Trophoblast cell (in vitro differentiated cells and primary cell): ENCODE measurements at regions not wholly inside any gene's neighbourhood (a gene's known extent, or its start where the extent isn't known, plus 50 kb on each side); places are given as distances from the start of the nearest gene placed in this dataset.

Experiments used
- DNase-seq, 2 donors: peaks; one replicate each; pipeline ENCODE4 v3.0.0-alpha.2; 2016
- H2AFZ ChIP-seq: 2 replicates; pipeline ENCODE4 v1.6.1; 2013; ENCODE audit warnings: low read length, moderate library complexity, mild to moderate bottlenecking; ENCODE audit not compliant: insufficient read depth, poor library complexity
- H2AK5ac ChIP-seq: 2 replicates; pipeline ENCODE4 v1.6.1; 2013; ENCODE audit warnings: mild to moderate bottlenecking, low read length
- H2BK120ac ChIP-seq: 2 replicates; pipeline ENCODE4 v1.6.1; 2013; ENCODE audit warnings: low read length, mild to moderate bottlenecking, moderate library complexity; ENCODE audit not compliant: insufficient read depth, poor library complexity
- H2BK12ac ChIP-seq: 2 replicates; pipeline ENCODE4 v1.6.1; 2013; ENCODE audit warnings: mild to moderate bottlenecking, low read length, moderate library complexity
- H2BK5ac ChIP-seq: 2 replicates; pipeline ENCODE4 v1.6.1; 2013; ENCODE audit warnings: low read length, low read depth, moderate library complexity, mild to moderate bottlenecking; ENCODE audit not compliant: poor library complexity
- H3K14ac ChIP-seq: 2 replicates; pipeline ENCODE4 v1.6.1; 2013; ENCODE audit warnings: mild to moderate bottlenecking, low read length
- H3K18ac ChIP-seq: 2 replicates; pipeline ENCODE4 v1.6.1; 2013; ENCODE audit warnings: mild to moderate bottlenecking, low read length
- H3K23ac ChIP-seq: 2 replicates; pipeline ENCODE4 v1.6.1; 2013; ENCODE audit warnings: low read length
- H3K27ac ChIP-seq: 2 replicates; pipeline ENCODE4 v1.5.1; 2013; ENCODE audit warnings: low read depth, mild to moderate bottlenecking, inconsistent platforms, low read length, moderate library complexity
- H3K27me3 ChIP-seq: 2 replicates; pipeline ENCODE4 v1.6.1; 2013; ENCODE audit warnings: inconsistent platforms, mild to moderate bottlenecking, low read length, moderate library complexity; ENCODE audit not compliant: insufficient read depth
- H3K36me3 ChIP-seq, 2 experiments: 1 replicate in 1 of 2; 2 replicates in 1 of 2; pipeline ENCODE4 v1.6.1; 2013; ENCODE audit warnings: low read length in 2 of 2, mild to moderate bottlenecking in 2 of 2, moderate library complexity in 1 of 2; ENCODE audit not compliant: insufficient read depth in 2 of 2, control insufficient read depth in 1 of 2
- H3K4ac ChIP-seq: 2 replicates; pipeline ENCODE4 v1.6.1; 2013; ENCODE audit warnings: low read depth, mild to moderate bottlenecking, low read length, moderate library complexity
- H3K4me1 ChIP-seq, 2 experiments: 1 replicate in 1 of 2; 2 replicates in 1 of 2; pipeline ENCODE4 v1.6.1; 2013; ENCODE audit warnings: low read length in 2 of 2, mild to moderate bottlenecking in 2 of 2, moderate library complexity in 1 of 2; ENCODE audit not compliant: insufficient read depth in 2 of 2, control insufficient read depth in 1 of 2
- H3K4me2 ChIP-seq: 2 replicates; pipeline ENCODE4 v1.6.1; 2013; ENCODE audit warnings: inconsistent platforms, mild to moderate bottlenecking, low read length, moderate library complexity
- H3K4me3 ChIP-seq: 2 replicates; pipeline ENCODE4 v1.5.1; 2013; ENCODE audit warnings: mild to moderate bottlenecking, low read depth, low read length, inconsistent platforms
- H3K79me1 ChIP-seq: one replicate; pipeline ENCODE4 v1.6.1; 2013; ENCODE audit warnings: low read length
- H3K79me2 ChIP-seq: 2 replicates; pipeline ENCODE4 v1.6.1; 2013; ENCODE audit warnings: low read length, mild to moderate bottlenecking; ENCODE audit not compliant: control insufficient read depth, insufficient read depth, poor library complexity
- H3K9ac ChIP-seq: 2 replicates; pipeline ENCODE4 v1.6.1; 2013; ENCODE audit warnings: mild to moderate bottlenecking, low read length
- H3K9me3 ChIP-seq: 2 replicates; pipeline ENCODE4 v1.6.1; 2013; ENCODE audit warnings: low read depth, mild to moderate bottlenecking, control low read depth, inconsistent platforms, low read length; ENCODE audit not compliant: insufficient read depth
- H4K12ac ChIP-seq: 2 replicates; pipeline ENCODE4 v1.6.1; 2013; ENCODE audit warnings: low read depth, mild to moderate bottlenecking, low read length, moderate library complexity
- H4K8ac ChIP-seq: 2 replicates; pipeline ENCODE4 v1.6.1; 2013; ENCODE audit warnings: low read depth, mild to moderate bottlenecking, low read length, moderate library complexity
- H4K91ac ChIP-seq: one replicate; pipeline ENCODE4 v1.6.1; 2013; ENCODE audit warnings: low read depth, mild to moderate bottlenecking, low read length, moderate library complexity
- whole genome bisulfite sequencing: extraction: QIAGEN DNeasy Blood & Tissue Kit; methylation state at CpG from one replicate; pipeline ENCODE4 v1.1.7; 2013; ENCODE audit warnings: missing lambda C conversion rate; ENCODE audit not compliant: insufficient read length, insufficient coverage; ENCODE audit errors: extremely low coverage; 5-methylcytosine and 5-hydroxymethylcytosine counted together

GRCh38 chr9:26722755-26723154, 169.8 kb downstream of the CAAP1 start:
- H2AFZ ChIP-seq = no peak overlapping the region
- no peaks in the 10 kb centered on the region for H3K36me3 ChIP-seq
- H3K18ac ChIP-seq = no peak overlapping the region
- H3K27me3 ChIP-seq = no peaks in the 10 kb centered on the region
- no peaks in the 10 kb centered on the region for H3K79me2 ChIP-seq
- H2AK5ac ChIP-seq = no peak overlapping the region
- H4K91ac ChIP-seq = no peak overlapping the region
- H3K79me1 ChIP-seq = no peaks in the 10 kb centered on the region
- no peak overlapping the region for H2BK12ac ChIP-seq
- H3K4ac ChIP-seq = no peak overlapping the region
- no peak overlapping the region for H3K27ac ChIP-seq
- no CpG with 5 or more reads among the region's 6 CpGs for WGBS
- no peaks in the 10 kb centered on the region for H3K4me1 ChIP-seq
- no peak overlapping the region for H2BK120ac ChIP-seq
- H3K23ac ChIP-seq = no peak overlapping the region
- no peak overlapping the region for H3K4me3 ChIP-seq
- no peak overlapping the region for H3K9ac ChIP-seq
- no peak overlapping the region for H3K14ac ChIP-seq
- no peaks in the 10 kb centered on the region for H3K9me3 ChIP-seq
- H4K8ac ChIP-seq = no peak overlapping the region
- no peak for DNase-seq
- H4K12ac ChIP-seq = no peak overlapping the region
- H3K4me2 ChIP-seq = no peak overlapping the region
- H2BK5ac ChIP-seq = no peak overlapping the region

GRCh38 chr9:26710008-26710407, 182.6 kb downstream of the CAAP1 start:
- H3K79me2 ChIP-seq = no peaks in the 10 kb centered on the region
- H3K4me2 ChIP-seq = no peak overlapping the region
- H4K12ac ChIP-seq = no peak overlapping the region
- H3K27ac ChIP-seq = no peak overlapping the region
- H4K8ac ChIP-seq = no peak overlapping the region
- H3K4me3 ChIP-seq = no peak overlapping the region
- H3K27me3 ChIP-seq = no peaks in the 10 kb centered on the region
- no CpG with 5 or more reads among the region's 3 CpGs for WGBS
- H3K36me3 ChIP-seq = no peaks in the 10 kb centered on the region
- H2AFZ ChIP-seq = no peak overlapping the region
- DNase-seq = no peak
- no peak overlapping the region for H4K91ac ChIP-seq
- no peaks in the 10 kb centered on the region for H3K9me3 ChIP-seq
- no peak overlapping the region for H3K18ac ChIP-seq
- no peak overlapping the region for H2BK120ac ChIP-seq
- H3K23ac ChIP-seq = no peak overlapping the region
- H3K9ac ChIP-seq = no peak overlapping the region
- H3K4ac ChIP-seq = no peak overlapping the region
- no peaks in the 10 kb centered on the region for H3K79me1 ChIP-seq
- no peak overlapping the region for H2AK5ac ChIP-seq
- H3K4me1 ChIP-seq = no peaks in the 10 kb centered on the region
- H2BK5ac ChIP-seq = no peak overlapping the region
- H2BK12ac ChIP-seq = no peak overlapping the region
- no peak overlapping the region for H3K14ac ChIP-seq

GRCh38 chr9:26706223-26706622, 186.4 kb downstream of the CAAP1 start:
- Histone ChIP-seq H3K4me1 (no peaks in the 10 kb centered on the region), H3K23ac (no peak overlapping the region), H3K14ac (no peak overlapping the region), H2BK12ac (no peak overlapping the region), H3K79me1 (no peaks in the 10 kb centered on the region), H2BK120ac (no peak overlapping the region), H3K27me3 (no peaks in the 10 kb centered on the region), H3K27ac (no peak overlapping the region), H3K18ac (no peak overlapping the region), H2BK5ac (no peak overlapping the region), H3K36me3 (no peaks in the 10 kb centered on the region), H3K4me2 (no peak overlapping the region), H2AFZ (no peak overlapping the region), H4K12ac (no peak overlapping the region), H4K91ac (no peak overlapping the region), H3K9ac (no peak overlapping the region), H4K8ac (no peak overlapping the region), H3K4me3 (no peak overlapping the region), H3K9me3 (no peaks in the 10 kb centered on the region), H2AK5ac (no peak overlapping the region), H3K4ac (no peak overlapping the region), H3K79me2 (no peaks in the 10 kb centered on the region)
- DNase-seq = no peak
- no CpG with 5 or more reads among the region's 3 CpGs for WGBS

DNA sequence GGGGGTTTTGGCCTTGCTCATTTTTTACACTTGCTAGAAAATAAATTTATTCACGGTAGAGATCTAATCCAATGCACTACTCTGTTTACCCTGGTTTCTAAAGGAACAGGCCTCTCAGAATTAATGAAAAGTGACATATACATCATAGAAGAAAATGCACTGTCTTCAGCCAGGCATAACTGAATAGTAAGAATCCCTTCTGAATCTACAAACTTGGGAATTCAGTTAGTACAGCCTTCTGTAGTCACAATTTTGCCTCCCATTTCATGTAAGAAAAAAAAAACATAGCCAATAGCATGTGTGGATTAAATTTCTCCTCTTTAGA, 197.3 kb downstream of the CAAP1 start:
- no peak for DNase-seq
- no CpG with 5 or more reads among the region's 1 CpG for WGBS

More for the DNA sequence above, 197.3 kb downstream of the CAAP1 start:
- Histone ChIP-seq H3K23ac (no peak overlapping the region), H3K36me3 (no peaks in the 10 kb centered on the region), H3K79me2 (no peaks in the 10 kb centered on the region), H3K79me1 (no peaks in the 10 kb centered on the region), H3K4me2 (no peak overlapping the region), H3K4ac (no peak overlapping the region), H2AK5ac (no peak overlapping the region), H2BK12ac (no peak overlapping the region), H2BK5ac (no peak overlapping the region), H4K91ac (no peak overlapping the region), H2BK120ac (no peak overlapping the region), H3K18ac (no peak overlapping the region), H3K14ac (no peak overlapping the region), H3K9me3 (no peaks in the 10 kb centered on the region), H3K27me3 (no peaks in the 10 kb centered on the region), H3K4me1 (no peaks in the 10 kb centered on the region), H4K12ac (no peak overlapping the region), H3K9ac (no peak overlapping the region), H3K27ac (no peak overlapping the region), H3K4me3 (no peak overlapping the region), H4K8ac (no peak overlapping the region), H2AFZ (no peak overlapping the region)
